NOMO-1 treated with DMSO at 0.1 percent for 48 hours (cell line): ENCODE measurements at regions not wholly inside any gene's neighbourhood (a gene's known extent, or its start where the extent isn't known, plus 50 kb on each side); places are given as distances from the start of the nearest gene placed in this dataset.
"Not testable (repeated sequence)": the region's sequence is repeated elsewhere in the genome, so short reads cannot be mapped to it uniquely, and the experiment has no call there.

ENCODE experiments used
- DNase-seq: peaks from one replicate; lab custom pipeline; 2025; ENCODE audit not compliant: unreplicated experiment; lab: John Stamatoyannopoulos, UW

DNA sequence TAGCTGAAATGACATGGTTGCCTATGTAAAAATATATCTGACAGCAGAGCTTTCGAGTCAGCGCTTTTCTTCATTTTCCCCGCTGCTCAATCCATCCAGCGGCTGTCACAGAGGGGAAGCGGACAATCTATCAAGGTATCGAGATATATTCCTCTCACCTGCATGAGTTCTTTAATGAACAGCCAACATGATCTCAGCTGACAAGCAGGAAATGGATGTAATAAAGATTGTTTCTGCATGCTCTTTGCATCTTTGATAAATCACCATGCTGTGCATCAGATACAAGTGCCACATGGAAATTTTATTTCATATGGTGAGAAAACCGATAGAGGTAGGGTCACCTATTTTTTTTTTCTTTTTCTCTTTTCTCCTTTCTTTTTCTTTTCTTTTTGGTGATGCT is 602.3 kb upstream of the MMS22L start:
- no peak for DNase-seq

GRCh38 chr6:97885828-97886227 is 602.8 kb upstream of the MMS22L start:
- no peak for DNase-seq

- DNase-seq, result no peak
These were observed 618.5 kb upstream of the MMS22L start for GRCh38 chr6:97901531-97901930.

- DNase-seq, result no peak
These were observed 626.4 kb upstream of the MMS22L start for GRCh38 chr6:97909380-97909779.

DNA sequence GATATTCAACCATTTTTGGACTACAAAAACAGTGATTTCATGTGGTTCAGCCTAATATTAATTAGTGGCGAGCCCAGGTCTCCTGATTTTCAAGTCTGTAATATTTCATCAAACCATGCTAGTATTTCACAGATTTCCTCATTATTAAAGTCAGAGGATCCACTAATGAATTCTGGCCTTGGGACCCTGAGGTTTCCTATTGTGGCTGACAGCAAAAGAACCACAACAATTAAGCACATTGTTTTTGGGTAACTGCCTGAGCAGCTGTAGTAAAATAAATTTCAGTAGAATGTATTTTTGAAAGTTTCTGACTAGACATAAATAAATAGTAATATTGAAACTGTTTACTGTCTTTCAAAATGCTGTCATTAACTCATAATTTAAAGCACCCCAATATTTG is 630.7 kb upstream of the MMS22L start:
- no peak for DNase-seq

- no peak for DNase-seq
These were observed 631.9 kb upstream of the MMS22L start for GRCh38 chr6:97914912-97915311.

GRCh38 chr6:97915537-97915936 is 632.5 kb upstream of the MMS22L start:
- DNase-seq, result no peak

DNA sequence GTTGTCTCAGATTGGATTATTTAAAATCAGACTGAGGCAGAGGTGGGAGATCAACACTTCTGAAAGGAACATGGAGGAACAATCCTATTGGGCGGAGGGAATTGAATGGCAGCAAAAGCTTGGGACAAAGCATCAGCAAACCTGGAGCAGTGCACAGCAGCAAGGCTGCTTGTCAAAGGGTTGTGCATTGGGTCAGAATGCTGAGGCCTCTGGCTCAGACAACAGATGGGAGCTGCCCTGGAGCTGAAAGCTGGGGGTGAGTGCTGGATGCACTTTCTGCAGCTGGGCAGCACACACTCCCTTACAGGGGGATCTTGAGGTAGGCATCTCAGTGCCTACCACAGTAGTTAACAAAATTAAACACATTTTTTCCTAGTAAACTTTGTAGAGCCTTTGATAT is 634.4 kb upstream of the MMS22L start:
- no peak for DNase-seq

- no peak for DNase-seq
These were observed 636.0 kb upstream of the MMS22L start for GRCh38 chr6:97919046-97919445.

DNA sequence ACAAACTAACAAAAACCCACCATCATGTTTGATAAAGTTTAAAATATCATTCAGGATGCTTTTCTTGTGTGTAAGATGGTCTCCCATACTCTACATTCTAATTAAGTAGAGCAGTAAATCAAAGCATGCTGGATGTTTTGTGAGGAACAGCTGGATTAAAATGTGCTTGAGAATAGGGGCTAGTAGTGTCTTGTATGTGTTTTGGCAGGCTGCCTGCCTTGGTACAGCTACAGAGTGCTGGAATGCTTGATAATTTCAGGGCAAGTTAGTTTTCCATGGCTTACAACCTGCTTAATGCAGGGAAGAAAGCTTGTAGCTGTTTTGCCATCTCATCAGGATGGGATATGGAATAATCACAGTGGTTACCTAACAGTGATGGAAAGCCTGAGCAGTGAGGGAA is 636.6 kb upstream of the MMS22L start:
- no peak for DNase-seq

GRCh38 chr6:97923249-97923648 is 640.2 kb upstream of the MMS22L start:
- no peak for DNase-seq

DNA sequence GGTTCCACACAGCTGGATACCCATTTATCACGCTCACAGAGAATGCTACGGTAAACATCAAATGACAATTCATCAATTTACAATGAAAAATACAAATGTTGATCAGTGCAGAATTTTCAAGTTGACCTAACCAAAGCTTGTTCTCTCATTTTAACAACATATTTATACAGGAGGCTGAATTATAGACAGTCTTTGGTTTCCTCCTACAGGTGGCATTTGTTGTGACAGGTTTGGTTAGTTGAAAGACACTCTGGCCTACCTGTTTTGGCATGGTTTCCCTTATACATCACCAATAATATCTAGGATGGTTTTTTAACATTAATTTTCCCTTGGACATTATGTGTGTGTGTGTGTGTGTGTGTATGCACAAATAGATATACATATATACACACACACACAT is 642.5 kb upstream of the MMS22L start:
- DNase-seq, result no peak

GRCh38 chr6:97939440-97940168 is 656.6 kb upstream of the MMS22L start:
- no peak for DNase-seq

- DNase-seq, result no peak
These were observed 664.8 kb upstream of the MMS22L start for GRCh38 chr6:97947841-97948240.

DNA sequence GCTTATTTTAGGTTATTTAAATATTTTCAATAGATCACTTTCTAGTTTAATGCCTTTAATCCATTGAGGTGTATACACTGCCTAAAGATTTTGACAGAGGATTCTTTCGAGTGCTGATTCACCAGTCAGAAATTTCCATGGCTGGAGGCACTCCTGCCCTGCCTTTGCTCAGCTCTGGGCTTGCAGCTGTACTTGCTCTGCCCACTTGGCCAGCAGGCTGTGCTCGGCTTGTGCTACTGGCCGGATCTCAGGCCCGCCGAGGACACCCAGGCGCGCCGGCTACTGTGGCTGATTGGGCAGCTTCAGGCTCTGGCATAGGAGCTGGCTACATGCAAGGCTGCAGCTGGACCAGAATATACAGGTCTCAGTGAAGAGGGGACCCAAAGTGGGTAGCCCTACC is 675.1 kb upstream of the MMS22L start:
- no peak for DNase-seq

DNA sequence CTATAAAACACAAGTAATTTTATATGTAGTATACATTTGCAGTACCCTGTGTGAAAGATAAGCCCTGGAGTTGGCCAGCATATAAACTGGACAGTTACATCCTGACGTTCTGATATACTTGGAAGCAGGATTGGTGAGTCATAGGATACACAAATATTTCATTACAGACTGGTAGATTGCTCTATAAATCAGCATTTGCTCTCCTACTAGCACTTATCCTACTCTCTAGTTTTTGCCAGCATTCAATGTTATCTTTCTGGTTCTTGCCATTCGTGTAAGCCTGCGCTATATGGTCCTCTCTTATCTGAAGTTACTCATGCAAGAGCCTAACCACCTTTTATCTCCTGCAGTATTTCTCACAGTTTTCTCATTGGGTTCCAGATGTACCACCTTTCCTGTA is 680.2 kb upstream of the MMS22L start:
- no peak for DNase-seq

DNA sequence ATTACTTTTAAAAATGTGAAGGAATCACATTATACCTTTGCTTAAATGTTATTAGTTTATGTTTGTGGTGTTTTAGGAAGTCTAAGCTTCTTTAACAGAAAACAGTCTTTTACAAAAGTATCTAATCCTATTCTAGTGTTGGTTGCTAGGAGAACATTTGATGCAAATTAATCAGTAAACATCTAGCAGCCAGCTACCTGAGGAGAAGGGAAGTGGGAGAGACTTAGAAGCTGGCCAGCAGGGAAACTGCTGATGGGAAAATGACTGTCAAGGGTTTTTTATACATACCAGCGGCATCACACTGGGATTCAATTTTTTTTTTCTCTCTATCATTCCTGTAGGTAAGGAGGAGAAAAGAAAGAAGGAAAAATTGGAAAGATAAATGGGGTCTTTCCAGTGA is 686.0 kb upstream of the MMS22L start:
- DNase-seq, result no peak

GRCh38 chr6:97977084-97977483 is 694.1 kb upstream of the MMS22L start:
- no peak for DNase-seq

DNA sequence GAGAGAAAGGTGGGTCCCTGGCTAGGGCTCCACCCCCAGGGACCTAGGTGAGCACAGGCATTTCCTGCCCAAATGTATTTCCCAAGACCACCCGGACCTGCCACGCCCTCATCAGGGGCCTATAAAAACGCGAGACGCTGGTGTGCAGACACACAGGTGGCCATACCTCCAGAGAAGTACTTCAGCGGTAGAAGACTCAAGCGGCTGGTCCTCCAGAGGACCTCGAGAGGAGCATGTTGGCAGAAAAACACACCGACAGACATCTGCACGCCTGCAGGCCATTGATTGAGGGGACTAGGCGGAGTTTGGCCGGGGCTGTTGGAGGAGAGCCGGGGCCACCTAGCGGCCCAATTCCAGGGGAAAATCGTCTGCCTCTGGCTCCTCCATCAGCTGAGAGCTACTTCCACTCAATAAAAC is 695.8 kb upstream of the MMS22L start:
- DNase-seq, result no peak

GRCh38 chr6:97979285-97979684 is 696.3 kb upstream of the MMS22L start:
- DNase-seq, result not testable (repeated sequence)

DNA sequence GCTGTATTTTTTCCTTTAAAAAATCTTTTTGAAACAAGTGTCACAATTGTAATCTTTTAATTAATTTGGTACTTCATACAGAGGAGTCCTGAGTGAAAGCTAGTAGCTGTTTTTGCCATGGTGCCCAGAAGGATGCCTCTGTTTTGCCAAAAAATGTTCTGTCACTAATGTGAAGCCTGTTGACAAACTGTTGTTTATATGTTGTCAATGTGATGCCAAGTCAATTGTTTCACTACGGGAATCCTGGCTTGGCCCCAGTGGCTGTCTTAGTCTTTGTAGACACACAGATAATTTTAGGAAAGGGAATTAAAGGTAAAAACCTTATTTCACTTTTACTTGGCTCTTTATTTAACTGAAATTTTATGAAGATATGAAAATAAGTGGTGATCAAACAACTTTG is 706.4 kb upstream of the MMS22L start:
- DNase-seq, result no peak

DNA sequence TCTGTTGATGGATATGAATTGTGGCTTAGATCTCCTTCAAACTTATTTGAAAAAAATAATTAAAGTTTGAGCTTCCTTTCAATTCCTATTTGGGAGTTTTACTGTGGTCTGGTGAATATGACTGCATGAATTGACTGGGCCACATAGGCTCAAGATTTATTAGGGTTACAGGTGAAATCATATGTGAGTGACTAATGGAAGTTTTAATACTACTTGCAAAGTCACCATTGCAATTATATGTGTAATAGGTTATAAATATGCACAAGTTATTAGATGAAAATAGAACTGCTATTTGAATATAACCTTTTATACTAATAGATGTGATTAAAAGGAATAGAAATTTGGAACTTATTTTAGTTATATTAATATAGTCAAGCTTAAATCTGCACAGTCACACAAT is 712.1 kb upstream of the MMS22L start:
- no peak for DNase-seq

- no peak for DNase-seq
These were observed 719.7 kb upstream of the MMS22L start for GRCh38 chr6:98002678-98003077.
